SK-N-SH treated with all-trans-retinoic acid at 6 μM for 48 hours (cell line): ENCODE measurements at regions not wholly inside any gene's neighbourhood (a gene's known extent, or its start where the extent isn't known, plus 50 kb on each side); places are given as distances from the start of the nearest gene placed in this dataset.

Source experiments
- ATAC-seq: fragments of 200-7000 bp; cut with Tn5 transposase; 3 replicates; pipeline ENCODE4 v1.9.1; 2020; ENCODE audit warnings: mild to moderate bottlenecking, moderate library complexity
- ARNTL ChIP-seq: fragments of 450-650 bp; formaldehyde crosslinking; IDR thresholded peaks from 2 replicates; pipeline ENCODE4 v1.5.0; 2020; ENCODE audit warnings: low read depth, mild to moderate bottlenecking, moderate library complexity, borderline replicate concordance
- BACH2 ChIP-seq: fragments of 250-450 bp; sonication (Bioruptor Pico); IDR thresholded peaks from 2 replicates; pipeline ENCODE4 v1.9.0; 2021; ENCODE audit warnings: mild to moderate bottlenecking, borderline replicate concordance
- CREB5 ChIP-seq: fragments of 250-450 bp; sonication (Bioruptor Pico); IDR thresholded peaks from 2 replicates; pipeline ENCODE4 v1.5.1; 2020; ENCODE audit warnings: low read depth, mild to moderate bottlenecking, moderate library complexity
- CSDC2 ChIP-seq: fragments of 250-450 bp; sonication (Bioruptor Pico); IDR thresholded peaks from 2 replicates; pipeline ENCODE4 v1.5.0; 2020; ENCODE audit warnings: mild to moderate bottlenecking, moderate library complexity
- CSRNP3 ChIP-seq: fragments of 250-450 bp; sonication (Bioruptor Pico); IDR thresholded peaks from 2 replicates; pipeline ENCODE4 v1.5.1; 2021; ENCODE audit warnings: mild to moderate bottlenecking, moderate library complexity
- ESRRG ChIP-seq: fragments of 250-450 bp; sonication (Bioruptor Pico); IDR thresholded peaks from 2 replicates; pipeline ENCODE4 v1.6.1; 2021; ENCODE audit warnings: mild to moderate bottlenecking
- GLIS3 ChIP-seq: fragments of 250-450 bp; sonication (Bioruptor Pico); IDR thresholded peaks from 2 replicates; pipeline ENCODE4 v1.5.0; 2020; ENCODE audit warnings: mild to moderate bottlenecking, moderate library complexity
- ISL1 ChIP-seq: fragments of 250-450 bp; sonication (Bioruptor Pico); IDR thresholded peaks from 2 replicates; pipeline ENCODE4 v2.1.2; 2022; ENCODE audit warnings: mild to moderate bottlenecking, moderate library complexity
- OSR1 ChIP-seq: fragments of 250-450 bp; sonication (Bioruptor Pico); IDR thresholded peaks from 2 replicates; pipeline ENCODE4 v1.8.0; 2022; ENCODE audit warnings: moderate library complexity, mild to moderate bottlenecking, inconsistent platforms
- PPARA ChIP-seq: fragments of 250-450 bp; sonication (Bioruptor Pico); IDR thresholded peaks from 2 replicates; pipeline ENCODE4 v1.5.0; 2020; ENCODE audit warnings: mild to moderate bottlenecking, borderline replicate concordance
- RARB ChIP-seq: fragments of 250-450 bp; sonication (Bioruptor Pico); IDR thresholded peaks from 2 replicates; pipeline ENCODE4 v1.8.0; 2021; ENCODE audit warnings: mild to moderate bottlenecking, moderate library complexity
- SNAI2 ChIP-seq: fragments of 250-450 bp; sonication (Bioruptor Pico); IDR thresholded peaks from 2 replicates; pipeline ENCODE4 v1.5.0; 2020; ENCODE audit warnings: mild to moderate bottlenecking, moderate library complexity
- TCF4 ChIP-seq: fragments of 250-450 bp; sonication (Bioruptor Pico); IDR thresholded peaks from 2 replicates; pipeline ENCODE4 v1.8.0; 2021; ENCODE audit warnings: mild to moderate bottlenecking, moderate library complexity, borderline replicate concordance
- TOX ChIP-seq: fragments of 250-450 bp; sonication (Bioruptor Pico); IDR thresholded peaks from 2 replicates; pipeline ENCODE4 v1.8.0; 2021; ENCODE audit warnings: mild to moderate bottlenecking, moderate library complexity, borderline replicate concordance
- TSHZ2 ChIP-seq: fragments of 250-450 bp; sonication (Bioruptor Pico); IDR thresholded peaks from 2 replicates; pipeline ENCODE4 v1.5.0; 2020; ENCODE audit warnings: mild to moderate bottlenecking, moderate library complexity
- ZC3H10 ChIP-seq: fragments of 250-450 bp; sonication (Bioruptor Pico); IDR thresholded peaks from 2 replicates; pipeline ENCODE4 v1.5.1; 2021; ENCODE audit warnings: mild to moderate bottlenecking, moderate library complexity
- ZFP3 ChIP-seq: fragments of 250-450 bp; sonication (Bioruptor Pico); IDR thresholded peaks from 2 replicates; pipeline ENCODE4 v1.5.0; 2020; ENCODE audit warnings: mild to moderate bottlenecking, moderate library complexity
- ZFP30 ChIP-seq: fragments of 450-650 bp; formaldehyde crosslinking; IDR thresholded peaks from 2 replicates; pipeline ENCODE4 v1.5.0; 2022; ENCODE audit warnings: mild to moderate bottlenecking, moderate library complexity
- ZNF565 ChIP-seq: fragments of 450-650 bp; formaldehyde crosslinking; conservative IDR thresholded peaks from 2 replicates; pipeline ENCODE4 v1.5.0; 2020; ENCODE audit warnings: low read depth, mild to moderate bottlenecking, moderate library complexity
- ZNF70 ChIP-seq: fragments of 450-650 bp; formaldehyde crosslinking; IDR thresholded peaks from 2 replicates; pipeline ENCODE4 v1.5.0; 2020; ENCODE audit warnings: mild to moderate bottlenecking, moderate library complexity
- ZNF8 ChIP-seq: fragments of 450-650 bp; formaldehyde crosslinking; IDR thresholded peaks from 2 replicates; pipeline ENCODE4 v1.5.0; 2020; ENCODE audit warnings: mild to moderate bottlenecking, moderate library complexity
- TF ChIP-seq, protein P1 (sequence below): fragments of 250-450 bp; sonication (Bioruptor Pico); IDR thresholded peaks from 2 replicates; pipeline ENCODE4 v1.8.0; 2020; ENCODE audit warnings: mild to moderate bottlenecking, moderate library complexity, borderline replicate concordance
- TF ChIP-seq, protein P2 (sequence below): fragments of 250-450 bp; sonication (Bioruptor Pico); IDR thresholded peaks from 2 replicates; pipeline ENCODE4 v1.8.0; 2021; ENCODE audit warnings: low read depth, mild to moderate bottlenecking, moderate library complexity, borderline replicate concordance

DNA sequence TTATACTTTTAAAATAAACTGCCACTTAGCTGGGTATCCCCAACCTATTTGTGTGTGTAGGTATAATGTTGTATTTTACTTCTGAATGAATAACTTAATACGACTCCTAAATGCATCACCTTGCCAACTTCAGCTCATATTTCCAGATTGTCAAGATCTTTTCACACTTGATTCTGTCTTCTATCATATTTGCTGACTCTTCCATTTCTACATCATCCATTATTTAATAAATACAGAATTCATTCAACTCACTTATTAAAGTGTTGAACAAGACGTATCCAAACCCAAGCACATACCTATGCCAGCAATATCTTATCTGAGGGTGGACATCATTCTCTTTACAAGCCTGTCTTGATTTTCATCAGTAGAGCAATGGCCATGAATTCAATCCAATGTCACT is 91.2 kb upstream of the FAM47C start (continued):
- TF ChIP-seq ZNF8 (no peak), BACH2 (CRISPR knock-in tag) (no peak), RARB (CRISPR knock-in tag) (no peak), ESRRG (CRISPR knock-in tag) (no peak), TCF4 (CRISPR knock-in tag) (no peak), ZC3H10 (CRISPR knock-in tag) (no peak), ZFP30 (no peak), ARNTL (CRISPR knock-in tag) (no peak)
- TF ChIP-seq, protein P1, sequence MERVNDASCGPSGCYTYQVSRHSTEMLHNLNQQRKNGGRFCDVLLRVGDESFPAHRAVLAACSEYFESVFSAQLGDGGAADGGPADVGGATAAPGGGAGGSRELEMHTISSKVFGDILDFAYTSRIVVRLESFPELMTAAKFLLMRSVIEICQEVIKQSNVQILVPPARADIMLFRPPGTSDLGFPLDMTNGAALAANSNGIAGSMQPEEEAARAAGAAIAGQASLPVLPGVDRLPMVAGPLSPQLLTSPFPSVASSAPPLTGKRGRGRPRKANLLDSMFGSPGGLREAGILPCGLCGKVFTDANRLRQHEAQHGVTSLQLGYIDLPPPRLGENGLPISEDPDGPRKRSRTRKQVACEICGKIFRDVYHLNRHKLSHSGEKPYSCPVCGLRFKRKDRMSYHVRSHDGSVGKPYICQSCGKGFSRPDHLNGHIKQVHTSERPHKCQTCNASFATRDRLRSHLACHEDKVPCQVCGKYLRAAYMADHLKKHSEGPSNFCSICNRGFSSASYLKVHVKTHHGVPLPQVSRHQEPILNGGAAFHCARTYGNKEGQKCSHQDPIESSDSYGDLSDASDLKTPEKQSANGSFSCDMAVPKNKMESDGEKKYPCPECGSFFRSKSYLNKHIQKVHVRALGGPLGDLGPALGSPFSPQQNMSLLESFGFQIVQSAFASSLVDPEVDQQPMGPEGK (CRISPR knock-in tag), result no peak

GRCh38 chrX:36927712-36928111 is 80.5 kb upstream of the FAM47C start:
- TF ChIP-seq, protein P1 (CRISPR knock-in tag), result no peak
- TF ChIP-seq TCF4 (CRISPR knock-in tag), result no peak
- no peak for TF ChIP-seq PPARA (CRISPR knock-in tag)
- no peak for TF ChIP-seq ZNF565 (CRISPR knock-in tag)
- no peak for TF ChIP-seq SNAI2
- no peak for TF ChIP-seq TSHZ2 (CRISPR knock-in tag)
- no peak for TF ChIP-seq CSRNP3
- TF ChIP-seq, protein P2, sequence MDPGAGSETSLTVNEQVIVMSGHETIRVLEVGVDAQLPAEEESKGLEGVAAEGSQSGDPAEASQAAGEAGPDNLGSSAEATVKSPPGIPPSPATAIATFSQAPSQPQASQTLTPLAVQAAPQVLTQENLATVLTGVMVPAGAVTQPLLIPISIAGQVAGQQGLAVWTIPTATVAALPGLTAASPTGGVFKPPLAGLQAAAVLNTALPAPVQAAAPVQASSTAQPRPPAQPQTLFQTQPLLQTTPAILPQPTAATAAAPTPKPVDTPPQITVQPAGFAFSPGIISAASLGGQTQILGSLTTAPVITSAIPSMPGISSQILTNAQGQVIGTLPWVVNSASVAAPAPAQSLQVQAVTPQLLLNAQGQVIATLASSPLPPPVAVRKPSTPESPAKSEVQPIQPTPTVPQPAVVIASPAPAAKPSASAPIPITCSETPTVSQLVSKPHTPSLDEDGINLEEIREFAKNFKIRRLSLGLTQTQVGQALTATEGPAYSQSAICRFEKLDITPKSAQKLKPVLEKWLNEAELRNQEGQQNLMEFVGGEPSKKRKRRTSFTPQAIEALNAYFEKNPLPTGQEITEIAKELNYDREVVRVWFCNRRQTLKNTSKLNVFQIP, result no peak
- no peak for TF ChIP-seq ESRRG (CRISPR knock-in tag)
- TF ChIP-seq ZC3H10 (CRISPR knock-in tag), result no peak
- no peak for TF ChIP-seq ZFP3
- no peak for TF ChIP-seq OSR1 (CRISPR knock-in tag)
- TF ChIP-seq ZNF8, result no peak
- no peak for TF ChIP-seq ZNF70 (CRISPR knock-in tag)
- no peak for TF ChIP-seq TOX (CRISPR knock-in tag)
- no peak for TF ChIP-seq ARNTL (CRISPR knock-in tag)
- no peak for TF ChIP-seq ZFP30
- TF ChIP-seq, all 23 proteins: peak for 0
- ATAC-seq, result no peak

DNA sequence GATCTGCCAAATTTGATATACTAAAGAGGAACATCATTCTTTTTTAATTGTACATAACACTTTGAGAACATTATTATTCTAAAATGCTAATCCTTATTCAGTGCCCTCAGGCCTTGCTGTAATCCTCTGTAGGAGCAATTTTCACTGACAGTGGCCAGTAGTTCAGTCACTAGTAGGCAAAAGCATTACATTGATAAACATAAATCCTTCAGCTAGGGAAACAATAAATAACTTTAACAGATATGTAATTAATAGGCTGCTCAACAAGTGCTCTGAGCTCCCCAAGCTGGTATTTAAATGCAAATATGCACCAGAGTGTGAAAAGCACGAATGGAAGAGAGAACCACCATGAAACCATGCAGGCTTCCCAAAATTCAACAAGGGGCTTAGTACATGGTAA is 77.7 kb upstream of the FAM47C start:
- ATAC-seq, result no peak
- TF ChIP-seq ARNTL (CRISPR knock-in tag) (no peak), CSDC2 (CRISPR knock-in tag) (no peak), CSRNP3 (no peak), TOX (CRISPR knock-in tag) (no peak), ZNF8 (no peak), TCF4 (CRISPR knock-in tag) (no peak), ZFP3 (no peak), GLIS3 (CRISPR knock-in tag) (no peak), BACH2 (CRISPR knock-in tag) (no peak), ISL1 (CRISPR knock-in tag) (no peak), PPARA (CRISPR knock-in tag) (no peak), ZNF70 (CRISPR knock-in tag) (no peak), ZC3H10 (CRISPR knock-in tag) (no peak), CREB5 (CRISPR knock-in tag) (no peak), ZFP30 (no peak), RARB (CRISPR knock-in tag) (no peak), SNAI2 (no peak), OSR1 (CRISPR knock-in tag) (no peak)
